Neural cell (in vitro differentiated cells): ENCODE measurements at regions not wholly inside any gene's neighbourhood (a gene's known extent, or its start where the extent isn't known, plus 50 kb on each side); places are given as distances from the start of the nearest gene placed in this dataset.

Experiments
- H2AFZ ChIP-seq: fragments of 200-600, 300-800 bp; sonication (generic), shearing (Covaris generic); 2 replicates; pipeline ENCODE4 v1.6.0; 2014; ENCODE audit warnings: low read depth, mild to moderate bottlenecking, antibody characterized with exemption, low read length, moderate library complexity
- H3F3A ChIP-seq: fragments of 200-600 bp; shearing (Covaris generic); 2 replicates; pipeline ENCODE4 v1.6.1; 2016; ENCODE audit warnings: mild to moderate bottlenecking, moderate library complexity, mixed read lengths, antibody characterized with exemption, low read length; ENCODE audit not compliant: insufficient read depth, poor library complexity, severe bottlenecking
- H3K27ac ChIP-seq: fragments of 200-600, 300-800 bp; sonication (generic), shearing (Covaris generic); 2 replicates; pipeline ENCODE4 v1.5.1; 2014; ENCODE audit warnings: mild to moderate bottlenecking, low read length, moderate library complexity
- H3K27me3 ChIP-seq: fragments of 300-800, 200-600 bp; sonication (generic), shearing (Covaris generic); 2 replicates; pipeline ENCODE4 v1.6.0; 2014; ENCODE audit warnings: mild to moderate bottlenecking, low read depth, low read length, moderate library complexity; ENCODE audit not compliant: insufficient read depth
- H3K36me3 ChIP-seq: fragments of 300-800, 200-600 bp; sonication (generic), shearing (Covaris generic); 2 replicates; pipeline ENCODE4 v1.5.1; 2014; ENCODE audit warnings: mild to moderate bottlenecking, antibody characterized with exemption, low read length, moderate library complexity; ENCODE audit not compliant: insufficient read depth
- H3K4me2 ChIP-seq: fragments of 300-800, 200-600 bp; sonication (generic), shearing (Covaris generic); 2 replicates; pipeline ENCODE4 v1.6.0; 2014; ENCODE audit warnings: mild to moderate bottlenecking, low read length
- H3K4me3 ChIP-seq: fragments of 300-800, 200-600 bp; sonication (generic), shearing (Covaris generic); 2 replicates; pipeline ENCODE4 v1.5.1; 2014; ENCODE audit warnings: mild to moderate bottlenecking, low read length, moderate library complexity
- H3K79me2 ChIP-seq: fragments of 200-600 bp; shearing (Covaris generic); replicated peaks from 2 replicates; pipeline ENCODE4 v1.6.0; 2014; ENCODE audit warnings: mild to moderate bottlenecking, low read length, moderate library complexity; ENCODE audit not compliant: insufficient read depth
- H3K9ac ChIP-seq: fragments of 300-800, 200-600 bp; sonication (generic), shearing (Covaris generic); 2 replicates; pipeline ENCODE4 v1.6.1; 2016; ENCODE audit warnings: mild to moderate bottlenecking, low read length, mixed read lengths
- H3K9me2 ChIP-seq: fragments of 200-600 bp; shearing (Covaris generic); 2 replicates; pipeline ENCODE4 v1.6.1; 2016; ENCODE audit warnings: mild to moderate bottlenecking, low read length, mixed read lengths; ENCODE audit not compliant: insufficient read depth
- H3K9me3 ChIP-seq: fragments of 200-600, 300-800 bp; sonication (generic), shearing (Covaris generic); 2 replicates; pipeline ENCODE4 v1.6.1; 2016; ENCODE audit warnings: mild to moderate bottlenecking, mixed run types, low read length, moderate library complexity, mixed read lengths
- H4K20me1 ChIP-seq: fragments of 200-600 bp; shearing (Covaris generic); 2 replicates; pipeline ENCODE4 v1.6.1; 2016; ENCODE audit warnings: mild to moderate bottlenecking, mixed run types; ENCODE audit not compliant: insufficient read depth
- CTCF ChIP-seq: fragments of 450-650 bp; IDR thresholded peaks from 2 replicates; pipeline ENCODE4 v1.5.1; 2014; ENCODE audit warnings: antibody characterized with exemption, mild to moderate bottlenecking, moderate library complexity; ENCODE audit not compliant: poor library complexity, severe bottlenecking
- EP300 ChIP-seq: fragments of 450-650 bp; conservative IDR thresholded peaks from 2 replicates; pipeline ENCODE4 v1.6.1; 2014; ENCODE audit warnings: antibody characterized with exemption, mild to moderate bottlenecking, moderate library complexity; ENCODE audit not compliant: poor library complexity, severe bottlenecking
- EZH2 ChIP-seq: fragments of 200-600, 300-800 bp; shearing (Covaris generic), sonication (generic); IDR thresholded peaks from 2 replicates; pipeline ENCODE4 v1.6.1; 2014; ENCODE audit warnings: antibody characterized with exemption, low read length, borderline replicate concordance, mild to moderate bottlenecking; ENCODE audit not compliant: insufficient read depth, poor library complexity, severe bottlenecking
- MXI1 ChIP-seq: fragments of 450-650 bp; conservative IDR thresholded peaks from 2 replicates; pipeline ENCODE4 v1.6.1; 2014; ENCODE audit warnings: antibody characterized with exemption, mild to moderate bottlenecking; ENCODE audit not compliant: poor library complexity, severe bottlenecking
- POLR2AphosphoS5 ChIP-seq: IDR thresholded peaks from 2 replicates; pipeline ENCODE4 v1.6.1; 2012
- RAD21 ChIP-seq: fragments of 450-650 bp; conservative IDR thresholded peaks from 2 replicates; pipeline ENCODE4 v1.6.1; 2014; ENCODE audit warnings: antibody characterized with exemption, mild to moderate bottlenecking, moderate library complexity
- SMC3 ChIP-seq: fragments of 450-650 bp; conservative IDR thresholded peaks from 2 replicates; pipeline ENCODE4 v1.6.1; 2014; ENCODE audit warnings: antibody characterized with exemption, mild to moderate bottlenecking, moderate library complexity; ENCODE audit not compliant: poor library complexity
- TAF1 ChIP-seq: IDR thresholded peaks from 2 replicates; pipeline ENCODE4 v1.6.1; 2012; ENCODE audit warnings: low read depth
- TF ChIP-seq, protein P1 (sequence below): IDR thresholded peaks from 2 replicates; pipeline ENCODE4 v1.6.1; 2012; ENCODE audit warnings: borderline replicate concordance

GRCh38 chr5:58353992-58354391 is 105.9 kb downstream of the PLK2 start:
- Histone ChIP-seq H2AFZ (no peak overlapping the region), H3K9ac (no peak overlapping the region), H3K9me3 (no peaks in the 10 kb centered on the region), H3K36me3 (no peaks in the 10 kb centered on the region), H3F3A (no peaks in the 10 kb centered on the region), H4K20me1 (no peaks in the 10 kb centered on the region), H3K4me3 (no peak overlapping the region), H3K4me2 (no peak overlapping the region), H3K9me2 (no peaks in the 10 kb centered on the region), H3K79me2 (no peaks in the 10 kb centered on the region), H3K27me3 (no peaks in the 10 kb centered on the region), H3K27ac (no peak overlapping the region)
- TF ChIP-seq MXI1 = no peak
- no peak for TF ChIP-seq POLR2AphosphoS5
- TF ChIP-seq CTCF = no peak
- no peak for TF ChIP-seq SMC3
- no peak for TF ChIP-seq EP300
- TF ChIP-seq EZH2 = no peak
- TF ChIP-seq RAD21 = no peak
- TF ChIP-seq TAF1 = no peak
- TF ChIP-seq, protein P1, sequence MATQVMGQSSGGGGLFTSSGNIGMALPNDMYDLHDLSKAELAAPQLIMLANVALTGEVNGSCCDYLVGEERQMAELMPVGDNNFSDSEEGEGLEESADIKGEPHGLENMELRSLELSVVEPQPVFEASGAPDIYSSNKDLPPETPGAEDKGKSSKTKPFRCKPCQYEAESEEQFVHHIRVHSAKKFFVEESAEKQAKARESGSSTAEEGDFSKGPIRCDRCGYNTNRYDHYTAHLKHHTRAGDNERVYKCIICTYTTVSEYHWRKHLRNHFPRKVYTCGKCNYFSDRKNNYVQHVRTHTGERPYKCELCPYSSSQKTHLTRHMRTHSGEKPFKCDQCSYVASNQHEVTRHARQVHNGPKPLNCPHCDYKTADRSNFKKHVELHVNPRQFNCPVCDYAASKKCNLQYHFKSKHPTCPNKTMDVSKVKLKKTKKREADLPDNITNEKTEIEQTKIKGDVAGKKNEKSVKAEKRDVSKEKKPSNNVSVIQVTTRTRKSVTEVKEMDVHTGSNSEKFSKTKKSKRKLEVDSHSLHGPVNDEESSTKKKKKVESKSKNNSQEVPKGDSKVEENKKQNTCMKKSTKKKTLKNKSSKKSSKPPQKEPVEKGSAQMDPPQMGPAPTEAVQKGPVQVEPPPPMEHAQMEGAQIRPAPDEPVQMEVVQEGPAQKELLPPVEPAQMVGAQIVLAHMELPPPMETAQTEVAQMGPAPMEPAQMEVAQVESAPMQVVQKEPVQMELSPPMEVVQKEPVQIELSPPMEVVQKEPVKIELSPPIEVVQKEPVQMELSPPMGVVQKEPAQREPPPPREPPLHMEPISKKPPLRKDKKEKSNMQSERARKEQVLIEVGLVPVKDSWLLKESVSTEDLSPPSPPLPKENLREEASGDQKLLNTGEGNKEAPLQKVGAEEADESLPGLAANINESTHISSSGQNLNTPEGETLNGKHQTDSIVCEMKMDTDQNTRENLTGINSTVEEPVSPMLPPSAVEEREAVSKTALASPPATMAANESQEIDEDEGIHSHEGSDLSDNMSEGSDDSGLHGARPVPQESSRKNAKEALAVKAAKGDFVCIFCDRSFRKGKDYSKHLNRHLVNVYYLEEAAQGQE = no peak

- no peaks in the 10 kb centered on the region for H3F3A ChIP-seq
- H3K9ac ChIP-seq = no peak overlapping the region
- no peak overlapping the region for H3K4me3 ChIP-seq
- H3K79me2 ChIP-seq = no peaks in the 10 kb centered on the region
- H3K27me3 ChIP-seq = no peaks in the 10 kb centered on the region
- no peaks in the 10 kb centered on the region for H3K36me3 ChIP-seq
- no peak for TF ChIP-seq SMC3
- no peak for TF ChIP-seq POLR2AphosphoS5
- no peak for TF ChIP-seq CTCF
- TF ChIP-seq MXI1 = no peak
- no peak for TF ChIP-seq RAD21
- TF ChIP-seq, protein P1 = no peak
- TF ChIP-seq TAF1 = no peak
- no peak for TF ChIP-seq EZH2
- TF ChIP-seq EP300 = no peak
- H4K20me1 ChIP-seq = no peaks in the 10 kb centered on the region
- H3K9me3 ChIP-seq = no peaks in the 10 kb centered on the region
- H3K9me2 ChIP-seq = no peaks in the 10 kb centered on the region
- no peak overlapping the region for H3K4me2 ChIP-seq
- H3K27ac ChIP-seq = no peak overlapping the region
- no peak overlapping the region for H2AFZ ChIP-seq
Observed at GRCh38 chr5:58351190-58351589, 108.7 kb downstream of the PLK2 start.
